Mammary epithelial cell (primary cell): ENCODE measurements at regions not wholly inside any gene's neighbourhood (a gene's known extent, or its start where the extent isn't known, plus 50 kb on each side); places are given as distances from the start of the nearest gene placed in this dataset.

Experiments
- EZH2 ChIP-seq: IDR thresholded peaks from 2 replicates; pipeline ENCODE4 v1.6.1; 2012; ENCODE audit warnings: low read length, inconsistent platforms, borderline replicate concordance
- TF ChIP-seq, protein P1 (sequence below), 2 donors: IDR thresholded peaks in 1 of 2; conservative IDR thresholded peaks in 1 of 2; 2 replicates each; pipeline ENCODE4 v1.5.1; 2011 to 2012; ENCODE audit warnings: inconsistent platforms in 2 of 2, low read length in 2 of 2, mild to moderate bottlenecking in 2 of 2, control low read depth in 1 of 2, low read depth in 1 of 2; ENCODE audit not compliant: insufficient read depth in 1 of 2; ENCODE audit errors: extremely low read depth in 1 of 2

DNA sequence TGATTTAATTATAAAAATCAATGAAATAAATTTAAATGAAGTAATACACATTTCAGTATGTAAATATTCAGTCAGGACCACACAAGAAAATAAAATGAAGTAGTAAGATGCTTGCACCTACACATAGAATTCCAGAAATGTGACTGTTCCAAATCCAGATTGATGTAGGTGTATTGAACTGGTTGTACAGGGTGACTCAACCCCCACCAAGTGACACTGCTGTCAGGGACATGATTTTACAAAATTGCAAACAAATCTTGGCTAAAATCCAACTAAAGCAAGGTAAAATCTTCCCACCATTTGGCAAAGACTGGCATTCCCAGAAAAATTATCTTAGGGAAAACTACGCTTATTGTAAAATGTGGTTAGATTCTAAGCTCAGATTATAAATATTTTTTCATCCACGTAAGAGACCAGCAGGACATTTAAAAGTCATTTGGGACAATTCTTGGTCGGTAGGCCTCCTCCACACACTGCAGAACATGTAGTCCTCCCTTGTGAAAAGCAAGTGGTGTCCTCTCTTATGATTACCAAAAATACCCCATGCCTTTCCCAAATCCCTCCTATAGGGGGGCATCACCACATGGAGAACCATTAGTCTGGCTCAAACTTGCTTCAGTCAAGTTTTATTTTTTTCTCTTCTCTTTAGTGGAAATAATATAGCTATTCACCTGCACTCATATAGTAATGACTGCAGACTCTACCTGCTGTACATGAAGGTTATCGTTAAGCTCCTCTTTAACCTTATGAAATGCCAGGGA lies 287.1 kb upstream of the SMIM30 start:
- TF ChIP-seq, protein P1, sequence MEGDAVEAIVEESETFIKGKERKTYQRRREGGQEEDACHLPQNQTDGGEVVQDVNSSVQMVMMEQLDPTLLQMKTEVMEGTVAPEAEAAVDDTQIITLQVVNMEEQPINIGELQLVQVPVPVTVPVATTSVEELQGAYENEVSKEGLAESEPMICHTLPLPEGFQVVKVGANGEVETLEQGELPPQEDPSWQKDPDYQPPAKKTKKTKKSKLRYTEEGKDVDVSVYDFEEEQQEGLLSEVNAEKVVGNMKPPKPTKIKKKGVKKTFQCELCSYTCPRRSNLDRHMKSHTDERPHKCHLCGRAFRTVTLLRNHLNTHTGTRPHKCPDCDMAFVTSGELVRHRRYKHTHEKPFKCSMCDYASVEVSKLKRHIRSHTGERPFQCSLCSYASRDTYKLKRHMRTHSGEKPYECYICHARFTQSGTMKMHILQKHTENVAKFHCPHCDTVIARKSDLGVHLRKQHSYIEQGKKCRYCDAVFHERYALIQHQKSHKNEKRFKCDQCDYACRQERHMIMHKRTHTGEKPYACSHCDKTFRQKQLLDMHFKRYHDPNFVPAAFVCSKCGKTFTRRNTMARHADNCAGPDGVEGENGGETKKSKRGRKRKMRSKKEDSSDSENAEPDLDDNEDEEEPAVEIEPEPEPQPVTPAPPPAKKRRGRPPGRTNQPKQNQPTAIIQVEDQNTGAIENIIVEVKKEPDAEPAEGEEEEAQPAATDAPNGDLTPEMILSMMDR (conservative IDR thresholded peaks at IDR 0.05 in 1 of 2, IDR thresholded peaks at IDR 0.05 in 1 of 2; ENCODE audit: extremely low read depth in 1 of 2, insufficient read depth in 1 of 2, low read depth in 1 of 2, low read length in 2 of 2) = peak in 1 of 2 donors; percentile 4
- no peak for TF ChIP-seq EZH2
